NCI-H2029 (cell line): ENCODE measurements at regions not wholly inside any gene's neighbourhood (a gene's known extent, or its start where the extent isn't known, plus 50 kb on each side); places are given as distances from the start of the nearest gene placed in this dataset.

Experiments used
- DNase-seq: peaks from one replicate; lab custom pipeline; 2025; lab: John Stamatoyannopoulos, UW

DNA sequence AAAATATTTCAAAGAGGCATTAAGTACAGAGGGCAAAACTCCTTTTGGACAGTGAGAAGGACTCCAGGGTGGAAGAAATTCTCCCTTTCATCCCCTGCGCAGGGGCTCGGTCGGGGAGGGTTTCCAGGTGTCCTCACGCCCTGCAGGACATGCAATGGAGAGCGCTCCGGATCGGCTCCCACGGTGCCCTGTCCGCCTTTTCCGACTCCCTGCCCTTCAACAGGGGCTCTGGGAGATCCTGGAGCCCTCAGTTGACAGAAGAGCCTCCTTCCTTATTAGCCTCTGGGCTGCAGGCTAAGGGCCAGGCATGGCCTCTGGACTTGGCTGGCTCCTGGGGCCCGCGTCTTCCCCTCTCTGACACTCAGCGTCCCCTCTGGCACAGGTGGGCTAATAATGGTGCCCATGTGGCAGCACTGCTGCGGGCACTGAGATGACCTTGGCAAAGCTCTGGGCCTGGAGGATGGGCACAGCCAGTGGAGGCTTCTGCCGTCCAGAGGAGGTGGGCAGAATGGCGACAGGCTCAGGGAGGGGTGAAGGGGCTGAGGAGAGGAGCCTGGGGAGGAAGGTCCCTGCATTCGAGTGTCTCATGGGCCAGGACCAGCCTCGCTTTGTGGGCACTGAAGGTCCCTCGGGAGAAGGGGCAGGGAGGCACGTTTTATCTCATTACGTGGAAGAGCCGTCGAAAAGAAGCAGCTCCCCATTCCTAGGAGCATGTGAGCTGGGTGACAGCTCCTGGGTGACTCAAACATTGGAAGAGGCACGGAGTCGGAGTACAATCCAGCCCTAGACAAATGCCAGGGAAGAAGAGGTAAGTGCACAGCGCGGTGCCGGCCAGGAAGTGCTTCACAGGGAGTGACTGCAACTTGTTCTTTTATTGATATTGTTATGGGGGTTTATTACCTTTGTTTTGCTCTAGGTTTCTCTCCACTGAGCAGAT is 161.7 kb downstream of the IRF8 start:
- no peak for DNase-seq

- no peak for DNase-seq
These were observed 162.3 kb downstream of the IRF8 start for GRCh38 chr16:86061318-86061695.

DNA sequence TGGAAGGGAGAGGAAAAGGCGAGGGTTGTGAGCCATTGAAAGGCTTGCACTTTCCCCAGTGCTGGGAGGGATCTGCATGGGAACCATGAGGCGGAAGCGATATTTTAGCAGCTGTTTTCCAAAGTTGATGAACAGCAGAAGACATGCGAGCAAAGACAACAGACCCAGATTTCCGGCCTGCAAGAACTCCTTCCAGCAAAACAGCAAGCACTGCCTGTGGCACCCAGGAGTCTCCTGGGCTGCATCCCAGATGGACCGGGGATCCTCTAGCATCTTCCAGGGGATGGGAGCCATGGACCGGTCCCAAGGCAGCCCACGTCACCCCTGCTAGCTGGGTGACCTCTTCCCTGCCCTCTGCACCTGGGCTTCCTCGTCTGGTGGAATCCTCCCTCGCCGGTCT is 162.8 kb downstream of the IRF8 start:
- DNase-seq = no peak

- DNase-seq = no peak
These were observed 163.5 kb downstream of the IRF8 start for GRCh38 chr16:86062271-86062965.

- DNase-seq = no peak
These were observed 164.9 kb downstream of the IRF8 start for GRCh38 chr16:86063760-86064405.

DNA sequence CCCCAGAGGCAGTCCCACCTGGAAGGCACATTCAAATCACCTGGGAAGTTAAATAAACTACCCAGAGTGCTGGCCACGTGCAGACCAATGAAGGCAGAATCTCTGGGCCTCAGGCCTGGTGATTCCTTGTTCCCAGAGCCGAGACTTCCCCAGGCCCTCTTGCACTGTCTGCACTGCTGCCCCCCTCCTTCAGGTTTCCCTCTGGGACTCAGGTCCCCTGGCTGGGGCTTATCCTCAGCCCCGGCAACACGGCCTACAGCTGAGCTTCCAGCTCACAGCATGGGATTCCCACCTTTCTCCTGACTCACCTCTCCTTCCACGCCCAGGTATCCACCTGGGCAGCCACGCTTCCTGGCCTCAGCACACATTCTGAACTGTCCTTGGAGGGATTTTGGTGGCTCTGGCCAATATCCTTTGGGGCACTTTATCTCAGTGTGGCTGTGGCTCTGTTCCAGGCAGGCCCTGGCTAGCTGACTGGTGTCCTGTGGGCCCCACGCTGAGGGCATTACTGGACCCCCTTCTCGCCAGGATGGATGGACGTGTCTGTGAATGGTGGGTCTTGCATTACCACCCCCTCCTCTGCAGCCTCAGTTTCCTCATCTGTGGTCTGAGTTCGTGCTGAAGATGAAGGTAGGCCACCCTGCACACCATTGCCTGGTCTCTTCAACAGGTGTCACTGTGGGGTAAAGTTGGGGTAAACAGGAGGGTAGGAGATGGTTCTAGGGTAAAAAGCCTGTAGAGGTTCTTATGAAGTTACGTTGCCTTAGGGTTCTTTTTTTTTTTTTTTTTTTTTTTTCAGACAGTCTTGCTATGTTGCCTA is 165.7 kb downstream of the IRF8 start:
- DNase-seq = no peak

DNA sequence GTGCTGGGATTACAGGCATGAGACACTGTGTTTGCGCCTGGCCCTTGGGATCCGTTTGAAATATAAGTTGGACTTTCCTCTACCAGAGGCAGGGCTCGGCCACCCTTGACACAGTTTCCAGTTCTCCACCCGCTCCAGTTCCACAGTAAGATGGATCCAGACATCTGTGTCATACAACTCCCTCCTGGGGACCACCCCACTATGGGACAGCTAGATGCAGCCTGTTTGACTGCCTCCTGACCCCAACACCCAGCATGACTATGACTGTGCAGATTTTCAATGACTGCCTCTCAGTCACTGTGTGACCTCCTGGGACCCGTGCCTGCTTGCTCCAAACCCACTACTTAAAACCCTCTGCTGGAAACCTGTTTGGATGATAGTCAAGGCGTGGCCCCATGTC is 166.7 kb downstream of the IRF8 start:
- DNase-seq = no peak

DNA sequence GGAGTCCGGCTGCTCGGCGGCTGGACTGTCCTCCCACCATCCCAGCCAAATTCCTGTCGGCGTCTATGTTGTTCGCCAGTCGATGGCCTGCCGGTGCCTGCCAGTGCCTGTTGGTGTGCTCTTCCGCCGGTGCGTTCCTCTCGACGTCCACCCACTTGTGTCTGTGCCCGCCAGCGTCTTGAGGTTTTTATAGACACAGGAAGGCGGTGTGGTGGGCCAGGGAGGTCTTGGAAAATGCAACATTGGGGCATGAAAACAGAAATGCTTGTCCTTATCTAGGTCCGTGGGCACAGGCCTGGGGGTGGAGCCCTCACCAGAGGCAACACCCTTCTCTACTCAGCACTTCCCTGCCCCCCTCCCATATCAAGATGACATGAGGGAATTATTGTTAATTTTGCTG is 167.8 kb downstream of the IRF8 start:
- no peak for DNase-seq

DNA sequence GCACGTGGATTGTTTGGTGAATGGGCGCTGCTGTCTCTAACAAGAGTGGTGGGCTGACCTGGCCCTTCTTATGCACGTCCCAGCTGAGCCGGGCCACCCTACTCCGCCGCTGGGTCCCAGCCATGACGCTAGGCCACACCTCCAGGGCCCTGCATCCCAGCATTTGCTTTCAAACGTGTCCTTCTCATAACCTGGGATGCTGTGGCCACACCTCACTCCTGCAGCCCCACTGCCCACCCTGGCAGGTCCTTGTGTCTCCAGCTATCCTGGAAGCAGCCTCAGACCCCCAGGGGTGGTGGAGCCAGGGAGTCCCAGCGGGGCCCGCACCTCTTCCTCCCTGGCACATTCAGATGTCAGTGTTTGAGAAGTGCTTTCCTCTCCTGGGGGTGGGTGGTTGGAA is 168.6 kb downstream of the IRF8 start:
- DNase-seq = no peak

GRCh38 chr16:86067936-86068335 is 169.0 kb downstream of the IRF8 start:
- no peak for DNase-seq

DNA sequence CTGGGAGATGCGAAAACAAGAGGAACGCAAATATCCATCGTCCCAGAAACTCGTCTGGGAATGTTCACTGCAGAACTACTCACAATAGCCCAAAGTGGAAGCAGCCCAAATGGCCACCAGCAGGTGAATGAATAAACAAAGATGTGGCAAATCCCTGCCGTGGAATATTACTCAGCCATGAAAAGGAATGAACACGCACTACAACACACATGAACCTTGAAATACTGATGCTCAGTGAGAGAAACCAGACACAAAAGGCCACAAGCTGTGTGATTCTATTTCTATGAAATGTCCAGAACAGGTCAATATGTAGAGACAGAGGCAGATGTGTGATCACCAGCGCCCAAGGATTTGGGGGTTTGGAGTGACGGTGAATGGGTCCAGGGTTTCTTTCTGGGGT is 169.8 kb downstream of the IRF8 start:
- DNase-seq = no peak

DNA sequence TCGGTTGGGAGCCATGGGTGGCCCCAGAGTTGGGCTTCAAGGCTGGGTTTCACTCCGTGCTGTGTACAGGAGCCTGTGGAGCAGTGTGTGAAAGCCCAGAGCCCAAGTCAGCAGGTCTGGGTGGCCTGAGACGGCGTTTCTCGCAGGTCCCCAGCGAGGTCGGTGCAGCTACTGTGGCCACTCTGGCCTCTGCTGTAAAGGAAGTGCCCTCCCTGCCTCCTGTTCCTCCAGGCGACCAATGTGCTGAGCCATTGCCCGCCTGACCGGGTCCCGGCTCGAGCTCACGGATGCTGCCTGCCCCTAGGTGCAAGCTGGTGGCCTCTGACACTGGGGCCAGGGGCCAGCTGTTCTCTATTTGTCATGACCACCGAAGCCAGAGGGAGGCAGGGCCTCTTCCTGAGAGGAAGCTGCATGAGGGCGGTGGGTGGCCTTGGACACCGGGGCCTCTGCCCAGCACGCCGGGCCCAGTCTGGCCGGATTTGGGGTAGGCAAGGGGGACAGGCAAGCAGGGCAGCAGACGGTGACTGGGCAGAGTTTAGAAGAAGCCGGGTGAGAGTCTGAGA is 170.9 kb downstream of the IRF8 start:
- DNase-seq = no peak

GRCh38 chr16:86070484-86070883 is 171.5 kb downstream of the IRF8 start:
- DNase-seq = no peak

- no peak for DNase-seq
These were observed 172.0 kb downstream of the IRF8 start for GRCh38 chr16:86070971-86071370.

GRCh38 chr16:86071611-86072240 is 172.8 kb downstream of the IRF8 start:
- DNase-seq = no peak

- no peak for DNase-seq
These were observed 173.6 kb downstream of the IRF8 start for GRCh38 chr16:86072328-86073102.

DNA sequence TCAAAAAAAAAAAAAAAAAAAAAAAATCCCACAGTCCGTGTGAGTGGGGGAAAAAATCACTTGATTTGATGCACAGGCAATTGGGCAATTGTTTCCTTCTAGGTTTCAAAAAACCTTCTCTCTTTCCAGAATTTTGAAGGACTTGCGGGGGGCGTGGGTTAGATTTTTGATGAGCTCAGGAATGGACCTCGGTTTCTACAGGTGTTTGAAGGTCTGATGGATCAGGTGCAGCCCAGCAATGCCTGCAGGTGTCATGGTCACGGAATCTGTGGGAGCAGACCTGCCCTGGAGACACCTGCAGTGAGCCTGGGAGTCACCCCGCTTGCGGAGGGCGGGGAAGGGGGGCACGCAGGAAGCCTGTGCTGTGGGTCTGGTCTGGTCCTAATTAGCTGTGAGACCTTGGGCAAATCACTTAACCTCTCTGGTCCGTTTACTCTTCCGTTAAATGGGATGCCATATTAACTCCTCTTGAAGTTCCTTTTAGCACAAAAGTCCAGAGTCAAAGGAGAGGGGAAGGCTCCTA is 174.2 kb downstream of the IRF8 start:
- DNase-seq = no peak

DNA sequence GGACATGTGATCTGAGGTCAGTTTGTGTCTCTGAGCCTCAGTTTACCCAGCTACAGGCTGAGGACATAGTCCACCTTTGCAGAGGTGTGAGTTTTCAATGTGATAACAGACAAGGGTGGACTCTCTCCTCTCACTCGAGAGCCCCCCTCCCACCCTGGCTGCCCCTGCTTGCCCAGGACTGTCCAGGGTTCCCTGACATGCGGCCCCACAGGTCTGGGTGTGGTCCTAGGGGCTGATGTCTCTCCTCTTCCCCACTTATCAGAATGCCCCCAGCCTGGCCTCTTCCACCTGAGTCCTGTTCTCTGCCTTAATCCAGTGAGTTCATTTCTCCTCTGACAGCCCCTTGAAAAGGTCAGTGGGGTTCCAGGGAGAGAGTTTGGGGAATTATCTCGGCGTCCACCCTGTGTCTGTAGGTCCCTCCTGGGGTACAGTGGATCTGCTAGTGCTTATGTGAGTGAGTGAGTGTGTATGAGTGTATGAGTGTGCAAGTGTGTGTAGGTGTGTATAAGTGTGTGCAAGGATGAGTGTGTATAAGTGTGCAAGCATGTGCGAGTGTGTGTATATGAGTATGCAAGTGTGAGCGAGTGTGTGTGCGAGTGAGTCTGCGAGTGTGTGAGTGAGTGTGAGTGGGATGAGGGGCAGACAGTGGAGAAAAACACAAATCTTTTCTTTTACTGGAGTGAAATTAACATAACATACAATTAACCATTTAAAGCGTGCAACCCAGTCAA is 175.0 kb downstream of the IRF8 start:
- DNase-seq = no peak

DNA sequence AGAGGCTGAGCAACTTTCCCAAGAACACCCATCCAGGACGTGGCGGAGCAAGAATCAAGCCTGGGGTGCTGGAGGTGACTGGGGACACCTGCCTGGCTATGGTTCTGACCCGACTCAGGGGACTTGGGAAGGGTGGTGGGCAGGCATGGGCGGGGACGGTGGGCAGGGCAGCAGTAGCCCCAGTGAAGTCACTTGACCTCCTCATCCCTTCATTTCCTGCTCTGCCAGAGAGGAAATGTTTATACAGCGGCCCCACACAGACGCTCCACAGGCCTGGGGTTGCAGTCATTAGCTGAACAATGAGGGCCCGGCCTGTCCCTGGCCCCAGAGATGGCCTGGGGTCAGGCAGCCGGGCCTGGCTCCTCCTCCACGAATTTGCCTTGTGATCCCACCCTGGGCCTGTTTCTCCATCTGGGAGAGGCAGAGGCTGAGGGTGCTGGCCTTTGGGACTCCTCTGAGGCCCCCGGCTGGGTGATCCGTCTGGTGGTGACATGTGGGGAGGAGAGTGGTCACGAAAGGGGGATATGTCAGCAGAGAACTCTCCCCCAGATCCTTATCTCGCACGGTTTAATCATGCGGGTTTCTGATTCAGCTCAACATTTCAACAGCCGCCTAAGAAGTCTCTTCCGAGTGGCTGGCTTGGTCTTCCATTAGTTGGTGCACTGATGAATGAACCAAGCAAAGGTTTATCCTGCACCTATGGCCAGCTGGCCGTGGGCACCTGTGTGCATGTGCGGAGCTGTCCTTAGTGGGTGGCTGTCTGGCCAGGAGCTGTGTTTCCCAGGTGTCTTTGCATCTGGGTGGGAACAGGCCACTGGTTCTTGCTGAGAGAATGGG is 175.9 kb downstream of the IRF8 start:
- DNase-seq = no peak
